ENCODE measurements at regions not wholly inside any gene's neighbourhood (a gene's known extent, or its start where the extent isn't known, plus 50 kb on each side); places are given as distances from the start of the nearest gene placed in this dataset.

GRCh38 chr1:194653385-194653784 is 1467.0 kb upstream of the B3GALT2 start:
- Histone ChIP-seq H3K4me1 (no peaks in the 10 kb centered on the region), H3K27me3 (no peaks in the 10 kb centered on the region), H3K27ac (no peak overlapping the region), H3K36me3 (no peaks in the 10 kb centered on the region), H3K4me3 (replicated peaks in 1 of 3) (no peak overlapping the region), H3K9me3 (no peaks in the 10 kb centered on the region)
- intact Hi-C loops (cut with DNase I): no loop called here
- no peak for TF ChIP-seq CTCF (IDR thresholded peaks at IDR 0.05)
- DNase-seq: no peak
- WGBS, 2 donors: 80 to 86% methylated on average over 1 of the region's 1 CpG

GRCh38 chr1:194647118-194647517 is 1460.7 kb upstream of the B3GALT2 start:
- DNase-seq: no peak
- no peaks in the 10 kb centered on the region for H3K27me3 ChIP-seq
- TF ChIP-seq POLR2A (IDR thresholded peaks at IDR 0.05) (no peak), CTCF (IDR thresholded peaks at IDR 0.05) (no peak)
- H3K4me3 ChIP-seq (replicated peaks in 1 of 3): no peak overlapping the region
- intact Hi-C loops (cut with DNase I): no loop called here
- H3K9me3 ChIP-seq: no peaks in the 10 kb centered on the region
- H3K27ac ChIP-seq: no peak overlapping the region
- H3K4me1 ChIP-seq: no peaks in the 10 kb centered on the region
- H3K36me3 ChIP-seq: no peaks in the 10 kb centered on the region
- 85 to 86% methylated on average over 2 of the region's 2 CpGs for WGBS, 2 donors

- WGBS, 2 donors: 65 to 69% methylated on average over 1 of the region's 1 CpG
- Histone ChIP-seq H3K36me3 (no peaks in the 10 kb centered on the region), H3K4me3 (replicated peaks in 1 of 3) (no peak overlapping the region), H3K27me3 (no peaks in the 10 kb centered on the region), H3K27ac (no peak overlapping the region), H3K4me1 (no peaks in the 10 kb centered on the region), H3K9me3 (no peaks in the 10 kb centered on the region)
- DNase-seq: no peak
- no peak for TF ChIP-seq POLR2A (IDR thresholded peaks at IDR 0.05)
- TF ChIP-seq CTCF (IDR thresholded peaks at IDR 0.05): no peak
- intact Hi-C loops (cut with DNase I): no loop called here
Measured at GRCh38 chr1:194644528-194644927, 1458.1 kb upstream of the B3GALT2 start.

- Histone ChIP-seq H3K27ac (no peak overlapping the region), H3K9me3 (no peaks in the 10 kb centered on the region), H3K36me3 (no peaks in the 10 kb centered on the region), H3K4me3 (replicated peaks in 1 of 3) (no peak overlapping the region), H3K4me1 (no peaks in the 10 kb centered on the region), H3K27me3 (no peaks in the 10 kb centered on the region)
- TF ChIP-seq POLR2A (IDR thresholded peaks at IDR 0.05): no peak
- TF ChIP-seq CTCF (IDR thresholded peaks at IDR 0.05): no peak
- intact Hi-C loops (cut with DNase I): no loop called here
- DNase-seq: no peak
- whole genome bisulfite sequencing, 2 donors: 91 to 92% methylated on average over 2 of the region's 2 CpGs
Measured at GRCh38 chr1:194640322-194640721, 1453.9 kb upstream of the B3GALT2 start.

- intact Hi-C loops (cut with DNase I): no loop called here
- H3K9me3 ChIP-seq: no peaks in the 10 kb centered on the region
- H3K27ac ChIP-seq: no peak overlapping the region
- TF ChIP-seq CTCF (IDR thresholded peaks at IDR 0.05): no peak
- no peak for TF ChIP-seq POLR2A (IDR thresholded peaks at IDR 0.05)
- 84 to 89% methylated on average over 2 of the region's 2 CpGs for WGBS, 2 donors
- DNase-seq: no peak
- no peaks in the 10 kb centered on the region for H3K36me3 ChIP-seq
- H3K4me3 ChIP-seq (replicated peaks in 1 of 3): no peak overlapping the region
- H3K4me1 ChIP-seq: no peaks in the 10 kb centered on the region
- no peaks in the 10 kb centered on the region for H3K27me3 ChIP-seq
Measured at GRCh38 chr1:194629011-194629410, 1442.6 kb upstream of the B3GALT2 start.

All from thyroid gland (tissue), 4 donors.